SK-N-SH (cell line): ENCODE measurements at regions not wholly inside any gene's neighbourhood (a gene's known extent, or its start where the extent isn't known, plus 50 kb on each side); places are given as distances from the start of the nearest gene placed in this dataset.

Source experiments
- CTCF ChIA-PET: fragments of 300-600, 350-600 bp; formaldehyde crosslinking; extraction: SDS; loops from one replicate; lab custom pipeline; 2021; lab: Yijun Ruan, JAX
- POLR2A ChIA-PET: fragments of 350-600 bp; sonication (Branson Sonifier 250); formaldehyde crosslinking; extraction: SDS; loops from one replicate; lab custom pipeline; 2020; ENCODE audit warnings: antibody characterized with exemption, inconsistent platforms; lab: Yijun Ruan, JAX
- DNase-seq: peaks from one replicate; pipeline ENCODE4 v3.0.0; 2012
- H2AFZ ChIP-seq: fragments of 200-600 bp; sonication (generic); 2 replicates; pipeline ENCODE4 v1.8.1; 2016; ENCODE audit warnings: antibody characterized with exemption, mild to moderate bottlenecking, low read depth
- H3F3A ChIP-seq: fragments of 200-600 bp; sonication (generic); replicated peaks from 2 replicates; pipeline ENCODE3; 2016; ENCODE audit warnings: antibody characterized with exemption, mild to moderate bottlenecking; ENCODE audit not compliant: insufficient read depth
- H3K27ac ChIP-seq, 2 experiments: fragments of 200-500 bp in 1 of 2; fragments of 200-600 bp in 1 of 2; sonication (Bioruptor generic) in 1 of 2; sonication (generic), shearing (Covaris generic) in 1 of 2; 2 replicates each; pipeline versions ENCODE4 v1.5.1 to v1.6.1; 2014 to 2016; ENCODE audit warnings: low read depth in 2 of 2, inconsistent platforms in 1 of 2, low read length in 1 of 2, mild to moderate bottlenecking in 1 of 2, mixed read lengths in 1 of 2
- H3K27me3 ChIP-seq: fragments of 200-600 bp; sonication (generic), shearing (Covaris generic); 2 replicates; pipeline ENCODE4 v1.6.1; 2016; ENCODE audit warnings: mixed run types; ENCODE audit not compliant: insufficient read depth
- H3K36me3 ChIP-seq, 2 experiments: fragments of 200-500 bp in 1 of 2; fragments of 200-600 bp in 1 of 2; sonication (Bioruptor generic) in 1 of 2; sonication (generic) in 1 of 2; replicated peaks in 1 of 2; 2 replicates each; pipeline versions ENCODE3 to v1.5.1; 2014 to 2016; ENCODE audit warnings: low read length in 1 of 2, mild to moderate bottlenecking in 1 of 2; ENCODE audit not compliant: insufficient read depth in 2 of 2, control insufficient read depth in 1 of 2
- H3K4me1 ChIP-seq, 2 experiments: fragments of 200-500 bp in 1 of 2; fragments of 200-600 bp in 1 of 2; sonication (Bioruptor generic) in 1 of 2; sonication (generic), shearing (Covaris generic) in 1 of 2; 2 replicates each; pipeline versions ENCODE4 v1.5.1 to v1.6.1; 2014 to 2016; ENCODE audit warnings: low read depth in 1 of 2, low read length in 1 of 2, mixed run types in 1 of 2; ENCODE audit not compliant: insufficient read depth in 2 of 2, control insufficient read depth in 1 of 2
- H3K4me2 ChIP-seq: fragments of 200-600 bp; sonication (generic), shearing (Covaris generic); 2 replicates; pipeline ENCODE4 v1.6.1; 2017; ENCODE audit warnings: mixed run types
- H3K4me3 ChIP-seq, 2 experiments: fragments of 200-500 bp in 1 of 2; fragments of 200-600 bp in 1 of 2; sonication (Bioruptor generic) in 1 of 2; sonication (generic), shearing (Covaris generic) in 1 of 2; 2 replicates each; pipeline versions ENCODE4 v1.5.1 to v1.8.1; 2014 to 2016; ENCODE audit warnings: low read depth in 2 of 2, inconsistent platforms in 1 of 2, low read length in 1 of 2, mild to moderate bottlenecking in 1 of 2, mixed read lengths in 1 of 2, moderate library complexity in 1 of 2
- H3K79me2 ChIP-seq: fragments of 200-600 bp; sonication (generic); 2 replicates; pipeline ENCODE4 v1.8.1; 2017; ENCODE audit warnings: mild to moderate bottlenecking; ENCODE audit not compliant: insufficient read depth
- H3K9ac ChIP-seq: fragments of 200-600 bp; sonication (generic); 2 replicates; pipeline ENCODE4 v1.6.1; 2017; ENCODE audit warnings: mixed run types
- H3K9me2 ChIP-seq: fragments of 200-600 bp; sonication (generic); 2 replicates; pipeline ENCODE4 v1.6.1; 2017; ENCODE audit warnings: mixed run types
- H3K9me3 ChIP-seq: fragments of 200-600 bp; sonication (generic); 2 replicates; pipeline ENCODE4 v1.6.1; 2017; ENCODE audit warnings: mixed run types, mild to moderate bottlenecking, moderate library complexity
- H4K20me1 ChIP-seq: fragments of 200-600 bp; sonication (generic); 2 replicates; pipeline ENCODE4 v1.6.1; 2017; ENCODE audit warnings: mild to moderate bottlenecking, mixed run types; ENCODE audit not compliant: insufficient read depth
- CTCF ChIP-seq: fragments of 200-600 bp; sonication (generic); IDR thresholded peaks from 2 replicates; pipeline ENCODE4 v1.6.1; 2017; ENCODE audit warnings: antibody characterized with exemption, mild to moderate bottlenecking, moderate library complexity
- EP300 ChIP-seq, 2 experiments: IDR thresholded peaks; 2 replicates each; pipeline versions ENCODE4 v1.4.0 to v1.6.1; 2012; ENCODE audit warnings: borderline replicate concordance in 1 of 2, low read depth in 1 of 2, low read length in 1 of 2
- FOSL2 ChIP-seq: IDR thresholded peaks from 2 replicates; pipeline ENCODE4 v1.4.0; 2012; ENCODE audit warnings: low read depth, mild to moderate bottlenecking, moderate library complexity, borderline replicate concordance
- GATA2 ChIP-seq: sonication (generic); formaldehyde crosslinking; IDR thresholded peaks from 2 replicates; pipeline ENCODE4 v1.5.0; 2020; ENCODE audit warnings: mild to moderate bottlenecking, missing genetic modification reagents
- JUND ChIP-seq: IDR thresholded peaks from 2 replicates; pipeline ENCODE4 v1.4.0; 2012
- MAX ChIP-seq: IDR thresholded peaks from 2 replicates; pipeline ENCODE4 v1.4.0; 2012; ENCODE audit warnings: low read depth
- NFIC ChIP-seq: IDR thresholded peaks from 2 replicates; pipeline ENCODE4 v1.4.0; 2012; ENCODE audit warnings: borderline replicate concordance
- NRF1 ChIP-seq: IDR thresholded peaks from 2 replicates; pipeline ENCODE4 v1.6.1; 2012; ENCODE audit warnings: low read depth, mild to moderate bottlenecking, low read length
- PBX3 ChIP-seq: IDR thresholded peaks from 2 replicates; pipeline ENCODE4; 2012
- POLR2AphosphoS5 ChIP-seq: IDR thresholded peaks from 2 replicates; pipeline ENCODE4 v1.6.1; 2012; ENCODE audit warnings: low read depth, low read length
- RCOR1 ChIP-seq: fragments of 150-350 bp; IDR thresholded peaks from 2 replicates; pipeline ENCODE4 v1.6.1; 2017; ENCODE audit warnings: antibody characterized with exemption, low read length
- RFX5 ChIP-seq: IDR thresholded peaks from 2 replicates; pipeline ENCODE4 v1.6.1; 2012; ENCODE audit warnings: mild to moderate bottlenecking, improper control_type of control experiment, low read length
- RXRA ChIP-seq: IDR thresholded peaks from 2 replicates; pipeline ENCODE4 v1.4.0; 2012; ENCODE audit warnings: low read depth, mild to moderate bottlenecking, borderline replicate concordance
- SMC3 ChIP-seq: IDR thresholded peaks from 2 replicates; pipeline ENCODE4 v1.6.1; 2012; ENCODE audit warnings: low read depth, low read length, improper control_type of control experiment
- TAF1 ChIP-seq: IDR thresholded peaks from 2 replicates; pipeline ENCODE4 v1.6.1; 2012; ENCODE audit warnings: low read depth, mild to moderate bottlenecking, low read length, moderate library complexity, borderline replicate concordance
- YY1 ChIP-seq: IDR thresholded peaks from 2 replicates; pipeline ENCODE4 v1.4.0; 2012; ENCODE audit warnings: low read depth, mild to moderate bottlenecking
- WGBS: methylation state at CpG from one replicate; pipeline ENCODE4 v1.1.6; 2017; ENCODE audit warnings: low lambda C conversion rate; 5-methylcytosine and 5-hydroxymethylcytosine counted together

GRCh38 chr5:109620651-109621050 lies 69.1 kb upstream of the MAN2A1 start (continued):
- TF ChIP-seq MAX (no peak), EP300 (IDR thresholded peaks at IDR 0.05; ENCODE audit: borderline replicate concordance in 1 of 2, low read depth in 1 of 2, low read length in 1 of 2) (no peak), RXRA (no peak), NFIC (no peak), NRF1 (no peak), POLR2AphosphoS5 (no peak)

- no peak for TF ChIP-seq RFX5
- TF ChIP-seq YY1, result no peak
- no peak for TF ChIP-seq POLR2AphosphoS5
- no peak for TF ChIP-seq NFIC
- no peak for TF ChIP-seq CTCF
- TF ChIP-seq FOSL2, result no peak
- no peak for TF ChIP-seq RCOR1
- TF ChIP-seq PBX3, result no peak
- TF ChIP-seq JUND, result no peak
- TF ChIP-seq, all 33 proteins: peak for 0
- no peak overlapping the region for H3K4me2 ChIP-seq
- CTCF ChIA-PET, result no interaction called here
These were observed 70.1 kb upstream of the MAN2A1 start for GRCh38 chr5:109619606-109620005.

GRCh38 chr5:109619021-109619460 lies 70.7 kb upstream of the MAN2A1 start:
- Histone ChIP-seq H3K27me3 (no peaks in the 10 kb centered on the region), H3K27ac (no peak overlapping the region), H3K9ac (no peak overlapping the region), H3K9me2 (no peaks in the 10 kb centered on the region), H3F3A (no peaks in the 10 kb centered on the region), H2AFZ (no peak overlapping the region), H3K4me2 (no peak overlapping the region), H3K4me3 (no peak overlapping the region), H3K79me2 (no peaks in the 10 kb centered on the region), H3K4me1 (no peaks in the 10 kb centered on the region; a peak in 1 of 4 replicates)
- ChIA-PET CTCF (no interaction called here), POLR2A (no interaction called here)
- DNase-seq, result no peak
- 58% methylated on average over 3 of the region's 3 CpGs for WGBS
- TF ChIP-seq TAF1, result no peak
- no peak for TF ChIP-seq MAX
- TF ChIP-seq GATA2 (CRISPR knock-in tag), result no peak
- no peak for TF ChIP-seq SMC3
- no peak for TF ChIP-seq FOSL2
- TF ChIP-seq, all 33 proteins: peak for 0
- Histone ChIP-seq H3K36me3 (no peaks in the 10 kb centered on the region), H4K20me1 (no peaks in the 10 kb centered on the region), H3K9me3 (no peaks in the 10 kb centered on the region)

More at GRCh38 chr5:109619606-109620005, 70.1 kb upstream of the MAN2A1 start:
- no peak for DNase-seq
- Histone ChIP-seq H3K79me2 (no peaks in the 10 kb centered on the region), H3K27ac (no peak overlapping the region), H2AFZ (no peak overlapping the region), H3K9ac (no peak overlapping the region), H4K20me1 (no peaks in the 10 kb centered on the region), H3K4me1 (no peaks in the 10 kb centered on the region; a peak in 1 of 4 replicates), H3K9me2 (no peaks in the 10 kb centered on the region), H3K9me3 (no peaks in the 10 kb centered on the region), H3K27me3 (no peaks in the 10 kb centered on the region), H3F3A (no peaks in the 10 kb centered on the region), H3K4me3 (no peak overlapping the region), H3K36me3 (no peaks in the 10 kb centered on the region)
- POLR2A ChIA-PET, result no interaction called here
